WTC11 (cell line): ENCODE measurements at regions not wholly inside any gene's neighbourhood (a gene's known extent, or its start where the extent isn't known, plus 50 kb on each side); places are given as distances from the start of the nearest gene placed in this dataset.

Experiments
- ATAC-seq: fragments of 200-7000 bp; cut with Tn5 transposase; 2 replicates; pipeline ENCODE4 v1.10.0; 2021; ENCODE audit warnings: mild to moderate bottlenecking, moderate library complexity
- CTCF ChIA-PET: fragments of 300-600 bp; sonication (Branson Sonifier 250); formaldehyde crosslinking; loops from one replicate; lab custom pipeline; 2021; ENCODE audit warnings: antibody characterized with exemption; lab: Charles Lee
- POLR2A ChIA-PET: fragments of 350-600 bp; sonication (Branson Sonifier 250); formaldehyde crosslinking; loops from one replicate; lab custom pipeline; 2021; ENCODE audit warnings: antibody characterized with exemption; lab: Charles Lee
- DNase-seq: peaks from one replicate; pipeline ENCODE4 v3.0.0; 2021; ENCODE audit warnings: low spot score
- H3K27ac Mint-ChIP-seq: 2 replicates; pipeline ENCODE4 v1.8.0; 2021; ENCODE audit warnings: mixed read lengths
- H3K27me3 Mint-ChIP-seq: 2 replicates; pipeline ENCODE4 v1.8.0; 2021; ENCODE audit warnings: low read depth, mild to moderate bottlenecking, moderate library complexity, mixed read lengths
- H3K36me3 Mint-ChIP-seq: 2 replicates; pipeline ENCODE4 v1.8.0; 2021; ENCODE audit warnings: mixed read lengths
- H3K4me1 Mint-ChIP-seq: 2 replicates; pipeline ENCODE4 v1.8.0; 2022; ENCODE audit warnings: mixed read lengths
- H3K4me3 Mint-ChIP-seq: 2 replicates; pipeline ENCODE4 v1.8.0; 2021; ENCODE audit warnings: mild to moderate bottlenecking, moderate library complexity, mixed read lengths
- H3K9me3 Mint-ChIP-seq: 2 replicates; pipeline ENCODE4 v1.8.0; 2021; ENCODE audit warnings: mixed read lengths
- ATF1 ChIP-seq: sonication (generic); formaldehyde crosslinking; IDR thresholded peaks from 2 replicates; pipeline ENCODE4 v1.8.1; 2023; ENCODE audit warnings: mild to moderate bottlenecking, moderate library complexity, missing genetic modification reagents
- ATF2 ChIP-seq: sonication (generic); formaldehyde crosslinking; IDR thresholded peaks from 2 replicates; pipeline ENCODE4 v1.8.1; 2022; ENCODE audit warnings: low read depth, missing genetic modification reagents, borderline replicate concordance
- ATF6 ChIP-seq: sonication (generic); formaldehyde crosslinking; IDR thresholded peaks from 2 replicates; pipeline ENCODE4 v1.8.1; 2023; ENCODE audit warnings: mild to moderate bottlenecking, missing genetic modification reagents
- CBFB ChIP-seq: sonication (generic); formaldehyde crosslinking; IDR thresholded peaks from 2 replicates; pipeline ENCODE4 v1.8.1; 2022; ENCODE audit warnings: mild to moderate bottlenecking, low read depth, missing genetic modification reagents
- CDX4 ChIP-seq: fragments of 250-450 bp; sonication (Bioruptor Pico); IDR thresholded peaks from 2 replicates; pipeline ENCODE4 v1.9.0; 2021; ENCODE audit warnings: moderate library complexity, mild to moderate bottlenecking, inconsistent platforms, borderline replicate concordance
- CTCF ChIP-seq: fragments of 200-600 bp; IDR thresholded peaks from 2 replicates; pipeline ENCODE4 v1.8.0; 2022; ENCODE audit warnings: antibody characterized with exemption
- E2F4 ChIP-seq: sonication (generic); formaldehyde crosslinking; IDR thresholded peaks from 2 replicates; pipeline ENCODE4 v1.8.1; 2022; ENCODE audit warnings: low read depth, mild to moderate bottlenecking, moderate library complexity, missing genetic modification reagents, borderline replicate concordance
- E2F5 ChIP-seq: sonication (generic); formaldehyde crosslinking; IDR thresholded peaks from 2 replicates; pipeline ENCODE4 v1.8.1; 2022; ENCODE audit warnings: mild to moderate bottlenecking, moderate library complexity, missing genetic modification reagents
- ESRRA ChIP-seq: sonication (generic); formaldehyde crosslinking; IDR thresholded peaks from 2 replicates; pipeline ENCODE4 v1.8.1; 2022; ENCODE audit warnings: mild to moderate bottlenecking, missing genetic modification reagents, borderline replicate concordance
- ETV6 ChIP-seq: sonication (generic); formaldehyde crosslinking; IDR thresholded peaks from 2 replicates; pipeline ENCODE4 v1.8.1; 2022; ENCODE audit warnings: mild to moderate bottlenecking, missing genetic modification reagents
- FOXK1 ChIP-seq: sonication (generic); formaldehyde crosslinking; IDR thresholded peaks from 2 replicates; pipeline ENCODE4 v1.8.0; 2022; ENCODE audit warnings: mild to moderate bottlenecking, moderate library complexity, missing genetic modification reagents
- FOXP1 ChIP-seq: sonication (generic); formaldehyde crosslinking; IDR thresholded peaks from 2 replicates; pipeline ENCODE4 v1.8.0; 2022; ENCODE audit warnings: missing genetic modification reagents, mild to moderate bottlenecking, moderate library complexity, borderline replicate concordance
- HMGXB4 ChIP-seq: sonication (generic); formaldehyde crosslinking; IDR thresholded peaks from 2 replicates; pipeline ENCODE4 v1.8.1; 2023; ENCODE audit warnings: mild to moderate bottlenecking, moderate library complexity, missing genetic modification reagents
- MAX ChIP-seq: sonication (generic); formaldehyde crosslinking; IDR thresholded peaks from 2 replicates; pipeline ENCODE4 v1.8.0; 2022; ENCODE audit warnings: mild to moderate bottlenecking, missing genetic modification reagents
- MYBL2 ChIP-seq: sonication (generic); formaldehyde crosslinking; IDR thresholded peaks from 2 replicates; pipeline ENCODE4 v1.8.1; 2023; ENCODE audit warnings: mild to moderate bottlenecking, moderate library complexity, missing genetic modification reagents
- NFATC4 ChIP-seq: fragments of 250-450 bp; sonication (Bioruptor Pico); IDR thresholded peaks from 2 replicates; pipeline ENCODE4 v1.9.0; 2021; ENCODE audit warnings: mild to moderate bottlenecking
- NFE2L1 ChIP-seq: sonication (generic); formaldehyde crosslinking; IDR thresholded peaks from 2 replicates; pipeline ENCODE4 v1.8.1; 2023; ENCODE audit warnings: missing genetic modification reagents
- NR1H2 ChIP-seq: sonication (generic); formaldehyde crosslinking; IDR thresholded peaks from 2 replicates; pipeline ENCODE4 v1.9.0; 2021; ENCODE audit warnings: mild to moderate bottlenecking, moderate library complexity, missing genetic modification reagents
- ZNF138 ChIP-seq: sonication (generic); formaldehyde crosslinking; conservative IDR thresholded peaks from 2 replicates; pipeline ENCODE4 v1.8.1; 2022; ENCODE audit warnings: mild to moderate bottlenecking, moderate library complexity, missing genetic modification reagents
- ZNF416 ChIP-seq: fragments of 250-450 bp; sonication (Bioruptor Pico); IDR thresholded peaks from 2 replicates; pipeline ENCODE4 v1.9.0; 2021; ENCODE audit warnings: mild to moderate bottlenecking, inconsistent platforms
- ZNF423 ChIP-seq: fragments of 250-450 bp; sonication (Bioruptor Pico); IDR thresholded peaks from 2 replicates; pipeline ENCODE4 v2.1.2; 2022; ENCODE audit warnings: mild to moderate bottlenecking, moderate library complexity
- ZNF671 ChIP-seq: fragments of 250-450 bp; sonication (Bioruptor Pico); IDR thresholded peaks from 2 replicates; pipeline ENCODE4 v1.8.0; 2021; ENCODE audit warnings: mild to moderate bottlenecking

GRCh38 chr7:155147624-155148023 lies 77.5 kb downstream of the HTR5A start:
- DNase-seq (no peak), ATAC-seq (no peak)
- H3K27ac Mint-ChIP-seq, result no peak overlapping the region
- ChIA-PET CTCF (no interaction called here), POLR2A (interaction anchor here (0.7 kb wide), 1 partner anchor 15 kb away, joined by 7 read pairs; no protein-coding TSS in a partner anchor)
- no peak overlapping the region for H3K4me3 Mint-ChIP-seq
- peaks cover 21% of the 10 kb centered on the region for H3K9me3 Mint-ChIP-seq
- no peaks in the 10 kb centered on the region; the same call in 1 of the 2 replicates for H3K27me3 Mint-ChIP-seq
- no peak for TF ChIP-seq MYBL2 (CRISPR knock-in tag)
- peaks cover 6% of the 10 kb centered on the region for H3K36me3 Mint-ChIP-seq
- H3K4me1 Mint-ChIP-seq, result 0 out of 2 replicates have a peak, but pooled peaks cover 4% of the 10 kb centered on the region

- peaks cover 23% of the 10 kb centered on the region for H3K36me3 Mint-ChIP-seq
- H3K9me3 Mint-ChIP-seq, result peaks cover 29% of the 10 kb centered on the region
- TF ChIP-seq ZNF416 (CRISPR knock-in tag) (no peak), ETV6 (no peak)
- ChIA-PET POLR2A (no interaction called here), CTCF (no interaction called here)
- ATAC-seq (no peak), DNase-seq (no peak)
- no peak overlapping the region for H3K4me3 Mint-ChIP-seq
- no peak overlapping the region for H3K27ac Mint-ChIP-seq
- 0 out of 2 replicates have a peak, but pooled peaks cover 10% of the 10 kb centered on the region for H3K27me3 Mint-ChIP-seq
- H3K4me1 Mint-ChIP-seq, result no peaks in the 10 kb centered on the region
Measured at GRCh38 chr7:155153676-155154075, 83.6 kb downstream of the HTR5A start.

- ChIA-PET POLR2A (no interaction called here), CTCF (no interaction called here)
Measured at GRCh38 chr7:155154586-155154985, 84.5 kb downstream of the HTR5A start.

More at GRCh38 chr7:155154586-155154985, 84.5 kb downstream of the HTR5A start:
- Mint-ChIP-seq H3K27ac (no peak overlapping the region), H3K4me3 (no peak overlapping the region), H3K9me3 (peaks cover 30% of the 10 kb centered on the region), H3K36me3 (peaks cover 23% of the 10 kb centered on the region), H3K27me3 (0 out of 2 replicates have a peak, but pooled peaks cover 10% of the 10 kb centered on the region), H3K4me1 (no peaks in the 10 kb centered on the region)
- TF ChIP-seq ZNF671 (CRISPR knock-in tag) (no peak), HMGXB4 (no peak), NR1H2 (no peak), ATF1 (no peak), FOXK1 (CRISPR knock-in tag) (no peak), CTCF (no peak), E2F5 (CRISPR knock-in tag) (no peak), ZNF138 (CRISPR knock-in tag) (no peak), ESRRA (no peak), ATF2 (CRISPR knock-in tag) (no peak), FOXP1 (CRISPR knock-in tag) (no peak), MAX (no peak), ATF6 (CRISPR knock-in tag) (no peak), CDX4 (CRISPR knock-in tag) (no peak), ZNF423 (no peak), E2F4 (CRISPR knock-in tag) (no peak), CBFB (CRISPR knock-in tag) (no peak), NFE2L1 (CRISPR knock-in tag) (no peak), MYBL2 (CRISPR knock-in tag) (no peak), NFATC4 (CRISPR knock-in tag) (no peak)
- no peak for ATAC-seq
- no peak for DNase-seq
